Osteoblast (primary cell): ENCODE measurements at regions not wholly inside any gene's neighbourhood (a gene's known extent, or its start where the extent isn't known, plus 50 kb on each side); places are given as distances from the start of the nearest gene placed in this dataset.

ENCODE experiments used
- DNase-seq: peaks from one replicate; pipeline ENCODE4 v3.0.0; 2011; ENCODE audit warnings: low spot score, mixed read lengths; ENCODE audit not compliant: insufficient read length; ENCODE audit errors: missing footprints
- H2AFZ ChIP-seq: 2 replicates; pipeline ENCODE4 v1.6.0; 2011; ENCODE audit warnings: mild to moderate bottlenecking, low read length
- H3K27ac ChIP-seq: 2 replicates; pipeline ENCODE4 v1.5.1; 2011; ENCODE audit warnings: mild to moderate bottlenecking, low read depth, low read length, moderate library complexity
- H3K27me3 ChIP-seq: 2 replicates; pipeline ENCODE4 v1.6.0; 2012; ENCODE audit warnings: mild to moderate bottlenecking, control low read depth, inconsistent platforms, low read length, moderate library complexity; ENCODE audit not compliant: insufficient read depth
- H3K36me3 ChIP-seq: 2 replicates; pipeline ENCODE4 v1.5.1; 2011; ENCODE audit warnings: mild to moderate bottlenecking, low read length, control low read depth, moderate library complexity; ENCODE audit not compliant: insufficient read depth
- H3K4me1 ChIP-seq: 2 replicates; pipeline ENCODE4 v1.5.1; 2011; ENCODE audit warnings: mild to moderate bottlenecking, low read length, control low read depth, moderate library complexity; ENCODE audit not compliant: insufficient read depth
- H3K4me2 ChIP-seq: 2 replicates; pipeline ENCODE4 v1.6.0; 2011; ENCODE audit warnings: mild to moderate bottlenecking, low read length; ENCODE audit not compliant: insufficient read depth
- H3K4me3 ChIP-seq: fragments of 200-600 bp; sonication (generic); 3 replicates; pipeline ENCODE4 v1.5.1; 2012; ENCODE audit warnings: mild to moderate bottlenecking, low read length, inconsistent platforms; ENCODE audit not compliant: insufficient read depth
- H3K79me2 ChIP-seq: 2 replicates; pipeline ENCODE4 v1.6.0; 2012; ENCODE audit warnings: mild to moderate bottlenecking, low read length, control low read depth, inconsistent platforms; ENCODE audit not compliant: insufficient read depth
- H3K9me3 ChIP-seq: 2 replicates; pipeline ENCODE4 v1.5.1; 2011; ENCODE audit warnings: low read depth, low read length, control low read depth
- H4K20me1 ChIP-seq: 2 replicates; pipeline ENCODE4 v1.6.0; 2012; ENCODE audit warnings: mild to moderate bottlenecking, low read length, control low read depth; ENCODE audit not compliant: insufficient read depth
- TF ChIP-seq, protein P1 (sequence below): IDR thresholded peaks from 2 replicates; pipeline ENCODE4 v1.5.1; 2011; ENCODE audit warnings: mild to moderate bottlenecking, low read depth, low read length, moderate library complexity; ENCODE audit errors: extremely low read depth

GRCh38 chr6:121571455-121571854 lies 136.0 kb downstream of the GJA1 start:
- Histone ChIP-seq H3K36me3 (no peaks in the 10 kb centered on the region), H3K27me3 (no peaks in the 10 kb centered on the region), H3K4me2 (no peak overlapping the region), H3K9me3 (no peaks in the 10 kb centered on the region), H4K20me1 (no peaks in the 10 kb centered on the region), H3K27ac (no peak overlapping the region), H2AFZ (peak overlapping the region; percentile 15), H3K4me3 (no peak overlapping the region), H3K4me1 (peaks cover 14% of the 10 kb centered on the region), H3K79me2 (no peaks in the 10 kb centered on the region)
- TF ChIP-seq, protein P1, sequence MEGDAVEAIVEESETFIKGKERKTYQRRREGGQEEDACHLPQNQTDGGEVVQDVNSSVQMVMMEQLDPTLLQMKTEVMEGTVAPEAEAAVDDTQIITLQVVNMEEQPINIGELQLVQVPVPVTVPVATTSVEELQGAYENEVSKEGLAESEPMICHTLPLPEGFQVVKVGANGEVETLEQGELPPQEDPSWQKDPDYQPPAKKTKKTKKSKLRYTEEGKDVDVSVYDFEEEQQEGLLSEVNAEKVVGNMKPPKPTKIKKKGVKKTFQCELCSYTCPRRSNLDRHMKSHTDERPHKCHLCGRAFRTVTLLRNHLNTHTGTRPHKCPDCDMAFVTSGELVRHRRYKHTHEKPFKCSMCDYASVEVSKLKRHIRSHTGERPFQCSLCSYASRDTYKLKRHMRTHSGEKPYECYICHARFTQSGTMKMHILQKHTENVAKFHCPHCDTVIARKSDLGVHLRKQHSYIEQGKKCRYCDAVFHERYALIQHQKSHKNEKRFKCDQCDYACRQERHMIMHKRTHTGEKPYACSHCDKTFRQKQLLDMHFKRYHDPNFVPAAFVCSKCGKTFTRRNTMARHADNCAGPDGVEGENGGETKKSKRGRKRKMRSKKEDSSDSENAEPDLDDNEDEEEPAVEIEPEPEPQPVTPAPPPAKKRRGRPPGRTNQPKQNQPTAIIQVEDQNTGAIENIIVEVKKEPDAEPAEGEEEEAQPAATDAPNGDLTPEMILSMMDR, result no peak
- DNase-seq, result no peak

DNA sequence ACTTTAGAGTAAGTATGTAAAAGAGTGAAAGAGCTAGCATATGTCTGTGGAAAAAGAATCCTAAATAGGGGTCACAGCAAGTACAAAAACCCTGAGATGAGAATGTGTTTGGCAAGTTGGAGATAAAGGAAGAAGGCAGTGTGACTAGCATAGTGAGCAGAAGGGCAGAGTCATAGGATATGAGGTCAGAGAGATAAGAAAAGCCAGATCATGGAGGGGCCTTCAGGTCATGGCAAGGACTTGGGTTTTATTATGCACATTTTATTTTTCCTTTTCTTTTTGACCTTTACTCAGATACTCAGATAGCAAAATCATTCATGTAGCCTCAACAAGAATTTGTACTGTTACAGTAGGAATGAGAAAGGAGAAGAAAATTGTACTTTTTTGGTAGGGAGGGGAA lies 138.0 kb downstream of the GJA1 start:
- Histone ChIP-seq H3K4me1 (peaks cover 14% of the 10 kb centered on the region), H3K27me3 (no peaks in the 10 kb centered on the region), H3K4me3 (no peak overlapping the region), H3K9me3 (no peaks in the 10 kb centered on the region), H3K27ac (peak overlapping the region; percentile 71), H3K79me2 (no peaks in the 10 kb centered on the region), H3K4me2 (peak overlapping the region; percentile 60), H4K20me1 (no peaks in the 10 kb centered on the region), H2AFZ (peak overlapping the region; percentile 74), H3K36me3 (no peaks in the 10 kb centered on the region)
- TF ChIP-seq, protein P1, result no peak
- peak; percentile 61 for DNase-seq

DNA sequence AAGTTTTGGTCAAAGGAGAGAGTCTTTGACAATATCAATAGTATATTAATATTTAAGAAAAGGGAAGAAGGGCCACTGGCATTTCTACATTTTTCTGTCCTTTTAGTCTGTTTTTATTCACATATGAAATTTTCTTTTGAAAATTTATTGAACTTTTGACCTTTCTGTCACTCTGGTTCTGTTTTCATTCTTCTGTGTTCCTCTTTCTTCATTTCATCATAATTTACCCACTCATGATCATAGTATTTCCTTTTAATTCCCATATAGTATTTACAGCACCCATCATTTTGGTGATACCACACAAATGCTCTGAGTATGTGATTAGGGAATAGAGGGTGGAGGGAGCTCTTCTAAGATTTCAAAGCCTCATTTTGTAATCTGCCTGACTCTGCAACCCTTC lies 142.8 kb downstream of the GJA1 start:
- Histone ChIP-seq H3K4me2 (no peak overlapping the region), H3K4me3 (no peak overlapping the region), H3K27ac (no peak overlapping the region), H3K27me3 (no peaks in the 10 kb centered on the region), H3K36me3 (no peaks in the 10 kb centered on the region), H3K9me3 (no peaks in the 10 kb centered on the region), H3K4me1 (peaks cover 10% of the 10 kb centered on the region), H4K20me1 (no peaks in the 10 kb centered on the region), H3K79me2 (no peaks in the 10 kb centered on the region), H2AFZ (peak overlapping the region; percentile 49)
- TF ChIP-seq, protein P1, result no peak
- no peak for DNase-seq

DNA sequence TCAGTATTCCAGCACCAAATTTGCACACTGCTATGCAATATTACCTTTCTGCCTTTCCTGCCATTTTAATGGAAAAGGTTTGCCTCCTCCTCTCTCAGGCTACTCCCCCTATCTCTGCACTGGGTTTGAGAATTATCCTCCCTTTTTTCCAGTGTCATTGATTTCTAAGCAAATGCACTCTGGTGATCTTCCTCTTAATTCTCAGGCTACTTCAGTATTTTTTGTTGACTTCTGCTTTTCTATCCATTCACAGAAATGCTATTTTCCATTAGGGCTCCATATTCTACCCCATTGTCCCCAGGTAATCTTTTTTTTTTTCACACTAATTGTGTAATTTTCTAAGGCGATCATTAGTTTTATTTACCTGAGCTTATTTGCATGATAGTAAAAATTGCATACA lies 144.0 kb downstream of the GJA1 start:
- TF ChIP-seq, protein P1, result no peak
- no peak overlapping the region for H2AFZ ChIP-seq
- no peak overlapping the region for H3K4me2 ChIP-seq
- H4K20me1 ChIP-seq, result no peaks in the 10 kb centered on the region
- H3K36me3 ChIP-seq, result no peaks in the 10 kb centered on the region
- peaks cover 1% of the 10 kb centered on the region for H3K4me1 ChIP-seq
- no peaks in the 10 kb centered on the region for H3K27me3 ChIP-seq
- no peak for DNase-seq
- no peak overlapping the region for H3K4me3 ChIP-seq
- no peak overlapping the region for H3K27ac ChIP-seq
- H3K79me2 ChIP-seq, result no peaks in the 10 kb centered on the region
- no peaks in the 10 kb centered on the region for H3K9me3 ChIP-seq
